ENCODE measurements at regions not wholly inside any gene's neighbourhood (a gene's known extent, or its start where the extent isn't known, plus 50 kb on each side); places are given as distances from the start of the nearest gene placed in this dataset.
"Not testable (repeated sequence)": the region's sequence is repeated elsewhere in the genome, so short reads cannot be mapped to it uniquely, and the experiment has no call there.

GRCh38 chr5:44756097-44756496, 52.6 kb upstream of the MRPS30 start:
- TF ChIP-seq MXI1 (IDR thresholded peaks at IDR 0.05; ENCODE audit: low read depth, low read length); YY1 (IDR thresholded peaks at IDR 0.05; ENCODE audit: low read depth); EZH2phosphoT487 (IDR thresholded peaks at IDR 0.05; ENCODE audit: borderline replicate concordance, low read depth); POLR2AphosphoS5 (IDR thresholded peaks at IDR 0.05; ENCODE audit: low read depth, low read length); MAX (IDR thresholded peaks at IDR 0.05; ENCODE audit: low read depth); ELF1 (IDR thresholded peaks at IDR 0.05): not testable (repeated sequence)
- TF ChIP-seq, protein P1, sequence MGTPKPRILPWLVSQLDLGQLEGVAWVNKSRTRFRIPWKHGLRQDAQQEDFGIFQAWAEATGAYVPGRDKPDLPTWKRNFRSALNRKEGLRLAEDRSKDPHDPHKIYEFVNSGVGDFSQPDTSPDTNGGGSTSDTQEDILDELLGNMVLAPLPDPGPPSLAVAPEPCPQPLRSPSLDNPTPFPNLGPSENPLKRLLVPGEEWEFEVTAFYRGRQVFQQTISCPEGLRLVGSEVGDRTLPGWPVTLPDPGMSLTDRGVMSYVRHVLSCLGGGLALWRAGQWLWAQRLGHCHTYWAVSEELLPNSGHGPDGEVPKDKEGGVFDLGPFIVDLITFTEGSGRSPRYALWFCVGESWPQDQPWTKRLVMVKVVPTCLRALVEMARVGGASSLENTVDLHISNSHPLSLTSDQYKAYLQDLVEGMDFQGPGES (IDR thresholded peaks at IDR 0.05; ENCODE audit: low read depth, low read length), result not testable (repeated sequence)
- TF ChIP-seq, protein P2, sequence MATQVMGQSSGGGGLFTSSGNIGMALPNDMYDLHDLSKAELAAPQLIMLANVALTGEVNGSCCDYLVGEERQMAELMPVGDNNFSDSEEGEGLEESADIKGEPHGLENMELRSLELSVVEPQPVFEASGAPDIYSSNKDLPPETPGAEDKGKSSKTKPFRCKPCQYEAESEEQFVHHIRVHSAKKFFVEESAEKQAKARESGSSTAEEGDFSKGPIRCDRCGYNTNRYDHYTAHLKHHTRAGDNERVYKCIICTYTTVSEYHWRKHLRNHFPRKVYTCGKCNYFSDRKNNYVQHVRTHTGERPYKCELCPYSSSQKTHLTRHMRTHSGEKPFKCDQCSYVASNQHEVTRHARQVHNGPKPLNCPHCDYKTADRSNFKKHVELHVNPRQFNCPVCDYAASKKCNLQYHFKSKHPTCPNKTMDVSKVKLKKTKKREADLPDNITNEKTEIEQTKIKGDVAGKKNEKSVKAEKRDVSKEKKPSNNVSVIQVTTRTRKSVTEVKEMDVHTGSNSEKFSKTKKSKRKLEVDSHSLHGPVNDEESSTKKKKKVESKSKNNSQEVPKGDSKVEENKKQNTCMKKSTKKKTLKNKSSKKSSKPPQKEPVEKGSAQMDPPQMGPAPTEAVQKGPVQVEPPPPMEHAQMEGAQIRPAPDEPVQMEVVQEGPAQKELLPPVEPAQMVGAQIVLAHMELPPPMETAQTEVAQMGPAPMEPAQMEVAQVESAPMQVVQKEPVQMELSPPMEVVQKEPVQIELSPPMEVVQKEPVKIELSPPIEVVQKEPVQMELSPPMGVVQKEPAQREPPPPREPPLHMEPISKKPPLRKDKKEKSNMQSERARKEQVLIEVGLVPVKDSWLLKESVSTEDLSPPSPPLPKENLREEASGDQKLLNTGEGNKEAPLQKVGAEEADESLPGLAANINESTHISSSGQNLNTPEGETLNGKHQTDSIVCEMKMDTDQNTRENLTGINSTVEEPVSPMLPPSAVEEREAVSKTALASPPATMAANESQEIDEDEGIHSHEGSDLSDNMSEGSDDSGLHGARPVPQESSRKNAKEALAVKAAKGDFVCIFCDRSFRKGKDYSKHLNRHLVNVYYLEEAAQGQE (IDR thresholded peaks at IDR 0.05; ENCODE audit: low read depth, low read length), result not testable (repeated sequence)
- TF ChIP-seq, protein P3, sequence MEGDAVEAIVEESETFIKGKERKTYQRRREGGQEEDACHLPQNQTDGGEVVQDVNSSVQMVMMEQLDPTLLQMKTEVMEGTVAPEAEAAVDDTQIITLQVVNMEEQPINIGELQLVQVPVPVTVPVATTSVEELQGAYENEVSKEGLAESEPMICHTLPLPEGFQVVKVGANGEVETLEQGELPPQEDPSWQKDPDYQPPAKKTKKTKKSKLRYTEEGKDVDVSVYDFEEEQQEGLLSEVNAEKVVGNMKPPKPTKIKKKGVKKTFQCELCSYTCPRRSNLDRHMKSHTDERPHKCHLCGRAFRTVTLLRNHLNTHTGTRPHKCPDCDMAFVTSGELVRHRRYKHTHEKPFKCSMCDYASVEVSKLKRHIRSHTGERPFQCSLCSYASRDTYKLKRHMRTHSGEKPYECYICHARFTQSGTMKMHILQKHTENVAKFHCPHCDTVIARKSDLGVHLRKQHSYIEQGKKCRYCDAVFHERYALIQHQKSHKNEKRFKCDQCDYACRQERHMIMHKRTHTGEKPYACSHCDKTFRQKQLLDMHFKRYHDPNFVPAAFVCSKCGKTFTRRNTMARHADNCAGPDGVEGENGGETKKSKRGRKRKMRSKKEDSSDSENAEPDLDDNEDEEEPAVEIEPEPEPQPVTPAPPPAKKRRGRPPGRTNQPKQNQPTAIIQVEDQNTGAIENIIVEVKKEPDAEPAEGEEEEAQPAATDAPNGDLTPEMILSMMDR (IDR thresholded peaks at IDR 0.05), result not testable (repeated sequence)
- TF ChIP-seq, protein P4, sequence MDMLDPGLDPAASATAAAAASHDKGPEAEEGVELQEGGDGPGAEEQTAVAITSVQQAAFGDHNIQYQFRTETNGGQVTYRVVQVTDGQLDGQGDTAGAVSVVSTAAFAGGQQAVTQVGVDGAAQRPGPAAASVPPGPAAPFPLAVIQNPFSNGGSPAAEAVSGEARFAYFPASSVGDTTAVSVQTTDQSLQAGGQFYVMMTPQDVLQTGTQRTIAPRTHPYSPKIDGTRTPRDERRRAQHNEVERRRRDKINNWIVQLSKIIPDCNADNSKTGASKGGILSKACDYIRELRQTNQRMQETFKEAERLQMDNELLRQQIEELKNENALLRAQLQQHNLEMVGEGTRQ (IDR thresholded peaks at IDR 0.05; ENCODE audit: borderline replicate concordance, low read depth, low read length), result not testable (repeated sequence)
